ENCODE measurements at regions not wholly inside any gene's neighbourhood (a gene's known extent, or its start where the extent isn't known, plus 50 kb on each side); places are given as distances from the start of the nearest gene placed in this dataset.

GRCh38 chr3:8020047-8020841, 481.4 kb upstream of the LMCD1 start:
- TF ChIP-seq, protein P1, sequence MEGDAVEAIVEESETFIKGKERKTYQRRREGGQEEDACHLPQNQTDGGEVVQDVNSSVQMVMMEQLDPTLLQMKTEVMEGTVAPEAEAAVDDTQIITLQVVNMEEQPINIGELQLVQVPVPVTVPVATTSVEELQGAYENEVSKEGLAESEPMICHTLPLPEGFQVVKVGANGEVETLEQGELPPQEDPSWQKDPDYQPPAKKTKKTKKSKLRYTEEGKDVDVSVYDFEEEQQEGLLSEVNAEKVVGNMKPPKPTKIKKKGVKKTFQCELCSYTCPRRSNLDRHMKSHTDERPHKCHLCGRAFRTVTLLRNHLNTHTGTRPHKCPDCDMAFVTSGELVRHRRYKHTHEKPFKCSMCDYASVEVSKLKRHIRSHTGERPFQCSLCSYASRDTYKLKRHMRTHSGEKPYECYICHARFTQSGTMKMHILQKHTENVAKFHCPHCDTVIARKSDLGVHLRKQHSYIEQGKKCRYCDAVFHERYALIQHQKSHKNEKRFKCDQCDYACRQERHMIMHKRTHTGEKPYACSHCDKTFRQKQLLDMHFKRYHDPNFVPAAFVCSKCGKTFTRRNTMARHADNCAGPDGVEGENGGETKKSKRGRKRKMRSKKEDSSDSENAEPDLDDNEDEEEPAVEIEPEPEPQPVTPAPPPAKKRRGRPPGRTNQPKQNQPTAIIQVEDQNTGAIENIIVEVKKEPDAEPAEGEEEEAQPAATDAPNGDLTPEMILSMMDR (IDR thresholded peaks at IDR 0.05) = no peak
- TF ChIP-seq POLR2A (IDR thresholded peaks at IDR 0.05) (no peak), EP300 (IDR thresholded peaks at IDR 0.05) (no peak), POLR2AphosphoS5 (IDR thresholded peaks at IDR 0.05) (no peak)

Data from upper lobe of left lung (tissue), 4 donors.